Endothelial cell of umbilical vein (primary cell): ENCODE measurements at regions not wholly inside any gene's neighbourhood (a gene's known extent, or its start where the extent isn't known, plus 50 kb on each side); places are given as distances from the start of the nearest gene placed in this dataset.

Experiments used
- BruUV-seq: library from RNA; stranded (reverse); fragments of 400-500 nt; replicated peaks from 2 replicates; lab custom pipeline; 2021; lab: Mats Ljungman, UMichigan
- CTCF ChIA-PET: fragments of 300-600, 350-600 bp; sonication (Branson Sonifier 250); formaldehyde crosslinking; loops from one replicate; lab custom pipeline; 2021; ENCODE audit warnings: antibody characterized with exemption, inconsistent platforms; lab: Charles Lee
- POLR2A ChIA-PET: fragments of 300-600, 350-600 bp; sonication (Branson Sonifier 250); formaldehyde crosslinking; loops from one replicate; lab custom pipeline; 2021; ENCODE audit warnings: antibody characterized with exemption, inconsistent platforms; lab: Charles Lee
- DNase-seq: peaks from one replicate; pipeline ENCODE4 v3.0.0-alpha.2; 2011; ENCODE audit warnings: low read depth, low spot score
- FAIRE-seq: peaks from 2 replicates; lab custom pipeline; 2011; peaks lifted over from hg19 to GRCh38; lab: Jason Lieb, UNC
- H2AFZ ChIP-seq: 2 replicates; pipeline ENCODE4 v1.6.0; 2012; ENCODE audit warnings: low read depth, low read length, control low read depth, inconsistent platforms
- H3K27ac ChIP-seq: 2 replicates; pipeline ENCODE4 v1.5.1; 2011; ENCODE audit warnings: low read depth, mild to moderate bottlenecking, control low read depth, low read length, moderate library complexity; ENCODE audit not compliant: insufficient read depth
- H3K27me3 ChIP-seq, 2 experiments: 2 replicates each; pipeline versions ENCODE4 v1.6.0 to v1.6.1; 2011; ENCODE audit warnings: low read length in 2 of 2, mixed read lengths in 1 of 2; ENCODE audit not compliant: control insufficient read depth in 2 of 2, insufficient read depth in 2 of 2
- H3K36me3 ChIP-seq, 2 experiments: 2 replicates in 1 of 2; 3 replicates in 1 of 2; pipeline ENCODE4 v1.5.1; 2011; ENCODE audit warnings: low read length in 2 of 2, mild to moderate bottlenecking in 1 of 2, moderate library complexity in 1 of 2; ENCODE audit not compliant: control insufficient read depth in 2 of 2, insufficient read depth in 2 of 2; ENCODE audit errors: extremely low read depth in 1 of 2
- H3K4me1 ChIP-seq: 3 replicates; pipeline ENCODE4 v1.5.1; 2011; ENCODE audit warnings: mild to moderate bottlenecking, low read length; ENCODE audit not compliant: control insufficient read depth, insufficient read depth; ENCODE audit errors: extremely low read depth
- H3K4me2 ChIP-seq: 2 replicates; pipeline ENCODE4 v1.6.1; 2011; ENCODE audit warnings: low read length, control low read depth, mixed read lengths; ENCODE audit not compliant: insufficient read depth
- H3K4me3 ChIP-seq, 3 experiments: fragments of 200-600 bp in 1 of 3; sonication (generic), shearing (Covaris generic) in 1 of 3; replicated peaks in 1 of 3; 2 replicates each; pipeline ENCODE4 v1.5.1; 2011 to 2016; ENCODE audit warnings: control low read depth in 3 of 3, low read length in 3 of 3, mild to moderate bottlenecking in 2 of 3, inconsistent platforms in 1 of 3, low read depth in 1 of 3, moderate library complexity in 1 of 3; ENCODE audit not compliant: insufficient read depth in 1 of 3
- H3K79me2 ChIP-seq: 2 replicates; pipeline ENCODE4 v1.6.0; 2012; ENCODE audit warnings: low read length, inconsistent platforms; ENCODE audit not compliant: control insufficient read depth, insufficient read depth
- H3K9ac ChIP-seq: replicated peaks from 2 replicates; pipeline ENCODE3; 2011; ENCODE audit warnings: low read length, control low read depth; ENCODE audit not compliant: insufficient read depth; ENCODE audit errors: extremely low read depth
- H3K9me1 ChIP-seq: replicated peaks from 3 replicates; pipeline ENCODE4 v1.6.0; 2011; ENCODE audit warnings: mild to moderate bottlenecking, low read length; ENCODE audit not compliant: control insufficient read depth, insufficient read depth; ENCODE audit errors: extremely low read depth
- H3K9me3 ChIP-seq: replicated peaks from 2 replicates; pipeline ENCODE4 v1.5.1; 2012; ENCODE audit warnings: low read length, inconsistent platforms; ENCODE audit not compliant: control insufficient read depth, insufficient read depth
- H4K20me1 ChIP-seq: replicated peaks from 2 replicates; pipeline ENCODE3; 2011; ENCODE audit warnings: mild to moderate bottlenecking, low read length; ENCODE audit not compliant: control insufficient read depth, insufficient read depth; ENCODE audit errors: extremely low read depth
- EZH2 ChIP-seq: IDR thresholded peaks from 2 replicates; pipeline ENCODE4 v1.6.1; 2012; ENCODE audit warnings: borderline replicate concordance, low read depth, mild to moderate bottlenecking, moderate library complexity, low read length, inconsistent platforms; ENCODE audit not compliant: severe bottlenecking
- FOS ChIP-seq: IDR thresholded peaks from 2 replicates; pipeline ENCODE4 v1.6.1; 2011; ENCODE audit warnings: mild to moderate bottlenecking, low read length, moderate library complexity, borderline replicate concordance; ENCODE audit not compliant: insufficient read depth
- GATA2 ChIP-seq: IDR thresholded peaks from 2 replicates; pipeline ENCODE4 v1.7.0; 2011; ENCODE audit warnings: low read depth, mild to moderate bottlenecking, moderate library complexity, mixed read lengths, low read length; ENCODE audit not compliant: insufficient read length, insufficient read depth
- JUN ChIP-seq: IDR thresholded peaks from 2 replicates; pipeline ENCODE4 v1.6.1; 2011; ENCODE audit warnings: borderline replicate concordance, low read depth; ENCODE audit not compliant: insufficient read length, insufficient read depth
- MYC ChIP-seq: IDR thresholded peaks from one replicate; pipeline ENCODE4 v1.6.1; 2011; ENCODE audit warnings: mild to moderate bottlenecking, low read depth, low read length
- POLR2A ChIP-seq: IDR thresholded peaks from 2 replicates; pipeline ENCODE4 v1.6.1; 2012; ENCODE audit warnings: low read depth, mild to moderate bottlenecking, control low read depth, low read length
- POLR2AphosphoS5 ChIP-seq: IDR thresholded peaks from 2 replicates; pipeline ENCODE4 v1.6.1; 2012; ENCODE audit warnings: low read depth, mild to moderate bottlenecking, control low read depth, low read length, moderate library complexity; ENCODE audit not compliant: insufficient read depth
- dilution Hi-C: fragments of 300-500 bp; cut with MboI; formaldehyde crosslinking; loops from one replicate; pipeline ENCODE4 v1.15.0; 2019; ENCODE audit warnings: low sequenced_read_pairs; ENCODE audit not compliant: extremely low pct_ligation_motif_present
- intact Hi-C: fragments of 100-400 bp; cut with micrococcal nuclease; formaldehyde crosslinking; loops from one replicate; pipeline ENCODE4 v1.10.0; 2022
- TF ChIP-seq, protein P1 (sequence below): IDR thresholded peaks from 2 replicates; pipeline ENCODE4 v1.6.1; 2011; ENCODE audit not compliant: insufficient read depth, insufficient read length
- TF ChIP-seq, protein P2 (sequence below), 2 donors: IDR thresholded peaks; 1 replicate in 1 of 2; 2 replicates in 1 of 2; pipeline ENCODE4 v1.5.1; 2011; ENCODE audit warnings: low read length in 2 of 2, mild to moderate bottlenecking in 2 of 2, moderate library complexity in 2 of 2, control low read depth in 1 of 2, inconsistent platforms in 1 of 2, low read depth in 1 of 2; ENCODE audit not compliant: insufficient read depth in 1 of 2; ENCODE audit errors: extremely low read depth in 1 of 2

DNA sequence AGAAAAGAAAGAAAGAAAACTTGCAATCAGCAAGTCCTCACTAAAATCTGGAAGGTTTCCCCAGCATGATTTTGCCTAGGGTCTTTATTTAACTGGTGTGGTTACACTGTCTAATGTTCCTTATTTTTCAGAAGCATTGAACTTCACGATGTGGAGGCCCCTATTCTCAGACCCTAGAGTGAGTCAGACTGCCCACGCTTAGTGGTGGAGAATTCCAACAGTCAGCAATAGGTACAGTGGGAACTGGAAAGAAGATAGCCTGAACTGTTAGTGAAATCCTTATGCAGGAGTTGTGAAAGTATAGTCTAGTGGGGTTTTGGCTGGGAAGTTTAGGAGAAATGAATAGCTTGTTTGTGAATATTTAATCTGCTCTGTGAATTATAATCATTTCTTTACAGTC is 115.0 kb downstream of the FZD1 start:
- Histone ChIP-seq H3K9me3 (no peaks in the 10 kb centered on the region), H4K20me1 (no peaks in the 10 kb centered on the region), H3K4me2 (no peak overlapping the region), H3K9me1 (no peaks in the 10 kb centered on the region), H3K27ac (no peak overlapping the region), H3K79me2 (no peaks in the 10 kb centered on the region), H3K36me3 (no peaks in the 10 kb centered on the region), H3K4me1 (no peaks in the 10 kb centered on the region), H3K9ac (no peak overlapping the region), H3K27me3 (no peaks in the 10 kb centered on the region), H3K4me3 (no peak overlapping the region), H2AFZ (no peak overlapping the region)
- POLR2A ChIA-PET = no interaction called here
- FAIRE-seq (no peak), DNase-seq (no peak)
- TF ChIP-seq, protein P1, sequence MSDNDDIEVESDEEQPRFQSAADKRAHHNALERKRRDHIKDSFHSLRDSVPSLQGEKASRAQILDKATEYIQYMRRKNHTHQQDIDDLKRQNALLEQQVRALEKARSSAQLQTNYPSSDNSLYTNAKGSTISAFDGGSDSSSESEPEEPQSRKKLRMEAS = no peak
- TF ChIP-seq POLR2A (no peak), POLR2AphosphoS5 (no peak), FOS (no peak), MYC (no peak), EZH2 (no peak), GATA2 (no peak), JUN (no peak)
- TF ChIP-seq, protein P2, sequence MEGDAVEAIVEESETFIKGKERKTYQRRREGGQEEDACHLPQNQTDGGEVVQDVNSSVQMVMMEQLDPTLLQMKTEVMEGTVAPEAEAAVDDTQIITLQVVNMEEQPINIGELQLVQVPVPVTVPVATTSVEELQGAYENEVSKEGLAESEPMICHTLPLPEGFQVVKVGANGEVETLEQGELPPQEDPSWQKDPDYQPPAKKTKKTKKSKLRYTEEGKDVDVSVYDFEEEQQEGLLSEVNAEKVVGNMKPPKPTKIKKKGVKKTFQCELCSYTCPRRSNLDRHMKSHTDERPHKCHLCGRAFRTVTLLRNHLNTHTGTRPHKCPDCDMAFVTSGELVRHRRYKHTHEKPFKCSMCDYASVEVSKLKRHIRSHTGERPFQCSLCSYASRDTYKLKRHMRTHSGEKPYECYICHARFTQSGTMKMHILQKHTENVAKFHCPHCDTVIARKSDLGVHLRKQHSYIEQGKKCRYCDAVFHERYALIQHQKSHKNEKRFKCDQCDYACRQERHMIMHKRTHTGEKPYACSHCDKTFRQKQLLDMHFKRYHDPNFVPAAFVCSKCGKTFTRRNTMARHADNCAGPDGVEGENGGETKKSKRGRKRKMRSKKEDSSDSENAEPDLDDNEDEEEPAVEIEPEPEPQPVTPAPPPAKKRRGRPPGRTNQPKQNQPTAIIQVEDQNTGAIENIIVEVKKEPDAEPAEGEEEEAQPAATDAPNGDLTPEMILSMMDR (IDR thresholded peaks at IDR 0.05; ENCODE audit: extremely low read depth in 1 of 2, insufficient read depth in 1 of 2, low read depth in 1 of 2, low read length in 2 of 2) = no peak
- CTCF ChIA-PET = no interaction called here
- intact Hi-C loops = no loop called here
- dilution Hi-C loops = no loop called here
- BruUV-seq = no TSS peak
